Transverse colon (tissue), 4 donors: ENCODE measurements at regions not wholly inside any gene's neighbourhood (a gene's known extent, or its start where the extent isn't known, plus 50 kb on each side); places are given as distances from the start of the nearest gene placed in this dataset.

Experiments used
- DNase-seq: peaks from one replicate; pipeline ENCODE4 v3.0.0-alpha.2; 2019
- H3K27ac ChIP-seq, 4 donors: fragments of 200-600 bp; sonication (generic); 2 replicates each; pipeline ENCODE4 v1.5.1; 2016 to 2018; ENCODE audit warnings: inconsistent platforms in 4 of 4
- H3K27me3 ChIP-seq: fragments of 200-600 bp; sonication (generic); 2 replicates; pipeline ENCODE4 v1.5.1; 2017; ENCODE audit warnings: inconsistent platforms
- H3K36me3 ChIP-seq, 4 donors: fragments of 200-600 bp; sonication (generic); 2 replicates each; pipeline ENCODE4 v1.5.1; 2017 to 2019; ENCODE audit warnings: inconsistent platforms in 4 of 4
- H3K4me1 ChIP-seq, 4 donors: fragments of 200-600 bp; sonication (generic); 2 replicates each; pipeline ENCODE4 v1.5.1; 2017 to 2020; ENCODE audit warnings: inconsistent platforms in 4 of 4
- H3K4me3 ChIP-seq, 4 donors: fragments of 200-600 bp; sonication (generic); 1 replicate in 1 of 4; 2 replicates in 3 of 4; pipeline versions ENCODE4 v1.5.1 to v1.6.1; 2017 to 2019; ENCODE audit warnings: inconsistent platforms in 4 of 4
- H3K9me3 ChIP-seq, 2 donors: fragments of 200-600 bp; sonication (generic); 2 replicates each; pipeline ENCODE4 v1.5.1; 2017 to 2019; ENCODE audit warnings: inconsistent platforms in 2 of 2
- EP300 ChIP-seq: sonication (generic); formaldehyde crosslinking; IDR thresholded peaks from one replicate; pipeline ENCODE4 v1.6.1; 2017; ENCODE audit warnings: antibody characterized with exemption, low read depth
- POLR2A ChIP-seq: fragments of 450-650 bp; IDR thresholded peaks from one replicate; pipeline ENCODE4 v1.6.1; 2016; ENCODE audit warnings: antibody characterized with exemption, mild to moderate bottlenecking, moderate library complexity
- POLR2AphosphoS5 ChIP-seq, 3 donors: sonication (generic); formaldehyde crosslinking; IDR thresholded peaks; one replicate each; pipeline ENCODE4 v1.6.1; 2016; ENCODE audit warnings: antibody characterized with exemption in 3 of 3
- WGBS, 2 donors: methylation state at CpG; one replicate each; pipeline ENCODE4 v1.1.5; 2018; ENCODE audit warnings: low coverage in 1 of 2; 5-methylcytosine and 5-hydroxymethylcytosine counted together
- in situ Hi-C, 4 donors: fragments of 200-750 bp; cut with MboI; loops; one replicate each; pipeline versions ENCODE4 v1.15.0 to v1.15.1; 2017; ENCODE audit warnings: low sequenced_read_pairs in 3 of 4, low pct_ligation_motif_present in 1 of 4, low pct_unique_long_range_greater_than_20kb in 1 of 4
- intact Hi-C: fragments of 100-400 bp; cut with DNase I; formaldehyde crosslinking; loops from one replicate; pipeline ENCODE4 v1.15.1; 2023; ENCODE audit warnings: low total_unique reads
- TF ChIP-seq, protein P1 (sequence below), 5 experiments: fragments of 200-600 bp in 3 of 5; fragments of 450-650 bp in 2 of 5; sonication (generic) in 3 of 5; IDR thresholded peaks; 1 replicate in 2 of 5; 2 replicates in 3 of 5; pipeline ENCODE4 v1.5.1; 2016 to 2017; ENCODE audit warnings: antibody characterized with exemption in 5 of 5, inconsistent platforms in 3 of 5, mild to moderate bottlenecking in 2 of 5, moderate library complexity in 1 of 5

DNA sequence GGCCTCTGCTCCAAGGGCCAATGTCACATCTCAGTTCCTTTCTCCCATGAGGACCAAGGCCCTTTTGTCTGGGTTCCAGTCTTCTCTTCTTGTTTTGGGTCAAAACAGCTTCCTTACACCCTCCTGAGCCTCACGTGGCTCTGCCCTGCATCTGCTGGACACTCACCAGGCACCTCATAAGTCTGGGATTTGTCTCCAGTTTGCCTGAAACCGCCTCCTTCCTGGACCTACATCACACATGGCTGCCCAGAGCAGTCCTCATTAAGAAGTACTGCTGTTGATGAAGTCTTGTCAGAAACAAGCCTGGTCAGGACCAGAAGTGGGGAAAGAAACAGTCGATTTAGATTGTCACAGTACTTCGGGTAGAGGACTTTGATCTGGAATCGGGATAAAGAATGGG lies 173.4 kb upstream of the BMPER start:
- in situ Hi-C loops (no loop called here), intact Hi-C loops (no loop called here)
- TF ChIP-seq POLR2AphosphoS5 (IDR thresholded peaks at IDR 0.05) (no peak), EP300 (no peak), POLR2A (no peak)
- TF ChIP-seq, protein P1, sequence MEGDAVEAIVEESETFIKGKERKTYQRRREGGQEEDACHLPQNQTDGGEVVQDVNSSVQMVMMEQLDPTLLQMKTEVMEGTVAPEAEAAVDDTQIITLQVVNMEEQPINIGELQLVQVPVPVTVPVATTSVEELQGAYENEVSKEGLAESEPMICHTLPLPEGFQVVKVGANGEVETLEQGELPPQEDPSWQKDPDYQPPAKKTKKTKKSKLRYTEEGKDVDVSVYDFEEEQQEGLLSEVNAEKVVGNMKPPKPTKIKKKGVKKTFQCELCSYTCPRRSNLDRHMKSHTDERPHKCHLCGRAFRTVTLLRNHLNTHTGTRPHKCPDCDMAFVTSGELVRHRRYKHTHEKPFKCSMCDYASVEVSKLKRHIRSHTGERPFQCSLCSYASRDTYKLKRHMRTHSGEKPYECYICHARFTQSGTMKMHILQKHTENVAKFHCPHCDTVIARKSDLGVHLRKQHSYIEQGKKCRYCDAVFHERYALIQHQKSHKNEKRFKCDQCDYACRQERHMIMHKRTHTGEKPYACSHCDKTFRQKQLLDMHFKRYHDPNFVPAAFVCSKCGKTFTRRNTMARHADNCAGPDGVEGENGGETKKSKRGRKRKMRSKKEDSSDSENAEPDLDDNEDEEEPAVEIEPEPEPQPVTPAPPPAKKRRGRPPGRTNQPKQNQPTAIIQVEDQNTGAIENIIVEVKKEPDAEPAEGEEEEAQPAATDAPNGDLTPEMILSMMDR (IDR thresholded peaks at IDR 0.05) = no peak
- Histone ChIP-seq H3K27ac (no peak overlapping the region), H3K9me3 (no peaks in the 10 kb centered on the region), H3K4me1 (peaks cover 0 to 15% (median 4%) of the 10 kb centered on the region in 4 donors), H3K27me3 (no peaks in the 10 kb centered on the region), H3K36me3 (no peaks in the 10 kb centered on the region), H3K4me3 (no peak overlapping the region)
- no peak for DNase-seq
- 82 to 83% methylated on average over 5 of the region's 5 CpGs for WGBS, 2 donors

DNA sequence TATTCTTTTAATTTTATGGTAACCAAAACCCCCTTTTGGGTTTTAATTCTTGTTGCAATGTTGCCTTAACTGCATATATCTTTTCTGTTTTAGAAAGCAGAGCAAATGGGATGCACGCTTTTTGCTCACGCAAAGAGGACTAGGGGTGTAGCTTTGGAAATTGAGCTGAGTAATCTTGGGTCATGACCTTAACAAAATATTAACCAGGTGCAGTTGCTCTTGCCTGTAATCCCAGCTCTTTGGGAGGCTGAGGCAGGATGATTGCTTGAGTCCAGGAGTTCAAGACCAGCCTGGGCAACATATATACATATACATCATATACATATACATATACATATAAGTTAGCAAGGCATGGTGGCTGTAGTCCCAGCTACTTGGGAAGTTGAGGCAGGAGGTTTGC lies 172.9 kb upstream of the BMPER start:
- Histone ChIP-seq H3K9me3 (no peaks in the 10 kb centered on the region), H3K27me3 (no peaks in the 10 kb centered on the region), H3K36me3 (no peaks in the 10 kb centered on the region), H3K4me3 (no peak overlapping the region), H3K4me1 (peaks cover 0 to 15% (median 4%) of the 10 kb centered on the region in 4 donors), H3K27ac (no peak overlapping the region)
- in situ Hi-C loops (no loop called here), intact Hi-C loops (no loop called here)
- DNase-seq = no peak
- TF ChIP-seq, protein P1 (IDR thresholded peaks at IDR 0.05) = no peak
- TF ChIP-seq POLR2AphosphoS5 (IDR thresholded peaks at IDR 0.05) = no peak
- TF ChIP-seq POLR2A = no peak
- TF ChIP-seq EP300 = no peak
- WGBS, 2 donors = 77 to 81% methylated on average over 2 of the region's 2 CpGs

DNA sequence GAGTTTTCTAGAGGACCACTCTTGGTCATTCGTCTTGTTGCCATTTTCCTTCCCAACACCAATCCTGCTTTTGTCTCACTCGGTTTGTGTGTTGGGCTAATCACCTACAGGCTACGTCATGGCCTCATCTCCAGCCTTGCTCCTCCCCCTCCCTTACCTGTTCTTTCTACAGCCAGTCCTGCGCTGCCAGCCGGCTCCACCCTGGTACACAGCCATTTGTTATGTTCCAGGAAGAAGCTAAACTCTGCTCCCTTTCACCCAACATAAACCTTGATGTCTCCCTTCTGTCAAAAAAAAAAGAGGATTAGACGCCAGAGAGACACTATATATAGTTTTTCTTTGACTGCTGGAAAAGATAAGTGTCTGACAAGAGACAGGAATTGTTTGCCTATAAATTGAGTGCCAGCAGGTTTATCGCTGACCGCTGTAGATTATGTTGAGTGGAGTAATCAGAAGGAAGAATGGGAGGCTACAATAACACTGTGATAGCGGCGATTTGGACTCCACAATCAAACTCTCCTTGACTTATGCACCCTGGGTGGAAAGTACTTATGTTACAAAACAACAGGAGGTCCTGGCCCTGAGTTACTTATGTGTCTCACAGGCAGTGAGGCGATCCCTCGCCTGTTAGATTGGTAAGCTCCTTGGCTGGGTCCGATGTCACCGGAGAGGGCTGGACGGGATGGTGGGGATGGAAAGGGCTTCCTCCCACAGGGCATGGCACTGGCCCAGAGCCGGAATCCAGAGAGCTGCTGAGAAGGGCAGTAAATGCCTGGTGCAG lies 171.3 kb upstream of the BMPER start:
- Histone ChIP-seq H3K4me3 (peak overlapping the region in 1 of 4 donors; percentile 13), H3K27ac (peak overlapping the region; percentile 42 to 75 (median 63)), H3K27me3 (no peaks in the 10 kb centered on the region), H3K4me1 (peaks cover 0 to 8% (median 3%) of the 10 kb centered on the region in 4 donors), H3K36me3 (no peaks in the 10 kb centered on the region), H3K9me3 (no peaks in the 10 kb centered on the region)
- 64 to 70% methylated on average over 10 to 16 of the region's 16 CpGs for WGBS, 2 donors
- intact Hi-C loops (no loop called here), in situ Hi-C loops (no loop called here)
- TF ChIP-seq POLR2AphosphoS5 (IDR thresholded peaks at IDR 0.05) = peak in 1 of 3 donors; percentile 20
- TF ChIP-seq EP300 = no peak
- TF ChIP-seq POLR2A = peak; percentile 14
- TF ChIP-seq, protein P1 (IDR thresholded peaks at IDR 0.05) = no peak
- peak; percentile 79 for DNase-seq

DNA sequence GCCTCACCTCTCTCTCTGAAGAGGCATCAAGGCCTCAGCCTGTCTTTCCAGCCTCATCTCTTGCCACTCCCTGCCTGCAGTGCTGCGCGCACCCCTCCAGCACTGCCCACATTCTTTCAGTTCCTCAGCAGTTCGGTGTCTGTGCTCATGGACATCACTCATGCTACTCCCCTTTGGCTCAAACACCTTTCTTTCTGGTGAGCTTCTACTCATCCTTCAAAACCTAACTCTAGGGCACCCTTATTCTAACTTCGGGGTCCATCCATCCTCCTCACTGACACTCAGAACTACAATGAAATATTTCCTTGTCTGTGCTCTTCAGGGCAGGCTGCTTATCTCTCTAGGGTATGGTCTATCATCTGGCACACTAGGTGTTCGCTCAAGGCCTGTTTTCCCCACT lies 169.9 kb upstream of the BMPER start:
- WGBS, 2 donors = 94 to 96% methylated on average over 5 of the region's 5 CpGs
- Histone ChIP-seq H3K27ac (no peak overlapping the region), H3K4me1 (no peaks in the 10 kb centered on the region), H3K4me3 (no peak overlapping the region), H3K27me3 (no peaks in the 10 kb centered on the region), H3K9me3 (no peaks in the 10 kb centered on the region), H3K36me3 (no peaks in the 10 kb centered on the region)
- no peak for DNase-seq
- TF ChIP-seq POLR2AphosphoS5 (IDR thresholded peaks at IDR 0.05) (no peak), POLR2A (no peak), EP300 (no peak)
- TF ChIP-seq, protein P1 (IDR thresholded peaks at IDR 0.05) = no peak
- in situ Hi-C loops = no loop called here
- intact Hi-C loops = no loop called here
